ENCODE measurements at regions not wholly inside any gene's neighbourhood (a gene's known extent, or its start where the extent isn't known, plus 50 kb on each side); places are given as distances from the start of the nearest gene placed in this dataset.

DNA sequence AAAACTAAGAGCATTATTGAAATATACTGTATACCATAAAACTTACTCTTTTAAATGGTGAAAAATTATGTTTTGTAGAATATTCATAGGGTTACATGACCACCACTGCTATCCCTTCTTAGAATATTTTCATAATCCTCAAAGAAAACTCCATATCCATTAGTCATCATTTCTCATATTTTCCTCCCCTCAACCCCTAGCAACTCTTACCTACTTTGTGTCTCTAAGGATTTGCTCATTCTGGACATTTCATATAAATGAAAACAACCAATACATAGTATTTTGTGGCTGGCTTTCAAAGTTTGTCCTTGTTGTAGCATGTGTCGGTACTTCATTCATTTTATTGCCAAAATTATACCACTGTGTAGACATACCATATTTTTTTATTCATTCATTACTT lies 863.8 kb downstream of the KCNA4 start:
- TF ChIP-seq, protein P1, sequence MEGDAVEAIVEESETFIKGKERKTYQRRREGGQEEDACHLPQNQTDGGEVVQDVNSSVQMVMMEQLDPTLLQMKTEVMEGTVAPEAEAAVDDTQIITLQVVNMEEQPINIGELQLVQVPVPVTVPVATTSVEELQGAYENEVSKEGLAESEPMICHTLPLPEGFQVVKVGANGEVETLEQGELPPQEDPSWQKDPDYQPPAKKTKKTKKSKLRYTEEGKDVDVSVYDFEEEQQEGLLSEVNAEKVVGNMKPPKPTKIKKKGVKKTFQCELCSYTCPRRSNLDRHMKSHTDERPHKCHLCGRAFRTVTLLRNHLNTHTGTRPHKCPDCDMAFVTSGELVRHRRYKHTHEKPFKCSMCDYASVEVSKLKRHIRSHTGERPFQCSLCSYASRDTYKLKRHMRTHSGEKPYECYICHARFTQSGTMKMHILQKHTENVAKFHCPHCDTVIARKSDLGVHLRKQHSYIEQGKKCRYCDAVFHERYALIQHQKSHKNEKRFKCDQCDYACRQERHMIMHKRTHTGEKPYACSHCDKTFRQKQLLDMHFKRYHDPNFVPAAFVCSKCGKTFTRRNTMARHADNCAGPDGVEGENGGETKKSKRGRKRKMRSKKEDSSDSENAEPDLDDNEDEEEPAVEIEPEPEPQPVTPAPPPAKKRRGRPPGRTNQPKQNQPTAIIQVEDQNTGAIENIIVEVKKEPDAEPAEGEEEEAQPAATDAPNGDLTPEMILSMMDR (conservative IDR thresholded peaks at IDR 0.05; ENCODE audit: low read length): no peak
- TF ChIP-seq EZH2phosphoT487 (IDR thresholded peaks at IDR 0.05; ENCODE audit: borderline replicate concordance): no peak

Measured in Loucy (cell line).